Posterior cingulate gyrus (tissue), 11 donors: ENCODE measurements at regions not wholly inside any gene's neighbourhood (a gene's known extent, or its start where the extent isn't known, plus 50 kb on each side); places are given as distances from the start of the nearest gene placed in this dataset.
A peak's percentile ranks its signal among the peaks of the same experiment; 100 is the strongest.
"Not testable (repeated sequence)": the region's sequence is repeated elsewhere in the genome, so short reads cannot be mapped to it uniquely, and the experiment has no call there.

Source experiments
- DNase-seq, 10 donors: peaks; one replicate each; pipeline versions ENCODE4 v3.0.0 to v3.0.0-alpha.2; 2020 to 2021; ENCODE audit warnings: mixed read lengths in 3 of 10
- intact Hi-C: fragments of 100-400 bp; cut with DNase I; formaldehyde crosslinking; loops from one replicate; pipeline ENCODE4 v1.15.1; 2023

GRCh38 chr2:221943076-221943810, 355.6 kb downstream of the PAX3 start:
- intact Hi-C loops = no loop called here
- no peak for DNase-seq

GRCh38 chr2:221931251-221931991, 359.3 kb upstream of the EPHA4 start:
- intact Hi-C loops = no loop called here
- DNase-seq = no peak

- intact Hi-C loops = no loop called here
- no peak for DNase-seq
Observed at GRCh38 chr2:221929259-221929658, 357.2 kb upstream of the EPHA4 start.

GRCh38 chr2:221926327-221926726, 354.2 kb upstream of the EPHA4 start:
- DNase-seq = no peak
- intact Hi-C loops = no loop called here

- no peak for DNase-seq
Observed at GRCh38 chr2:221924576-221924975, 352.5 kb upstream of the EPHA4 start.

GRCh38 chr2:221915926-221916325, 343.8 kb upstream of the EPHA4 start:
- no peak for DNase-seq
- intact Hi-C loops = no loop called here

More at GRCh38 chr2:221924576-221924975, 352.5 kb upstream of the EPHA4 start:
- intact Hi-C loops = no loop called here

GRCh38 chr2:221914334-221914880, 342.3 kb upstream of the EPHA4 start:
- no peak for DNase-seq
- intact Hi-C loops = no loop called here

GRCh38 chr2:221911890-221912289, 339.8 kb upstream of the EPHA4 start:
- intact Hi-C loops = no loop called here
- no peak for DNase-seq

GRCh38 chr2:221911321-221911720, 339.2 kb upstream of the EPHA4 start:
- DNase-seq = no peak
- intact Hi-C loops = no loop called here

GRCh38 chr2:221908518-221908917, 336.4 kb upstream of the EPHA4 start:
- no peak for DNase-seq
- intact Hi-C loops = no loop called here

- intact Hi-C loops = no loop called here
- DNase-seq = no peak
Observed at GRCh38 chr2:221897718-221898117, 325.6 kb upstream of the EPHA4 start.

GRCh38 chr2:221896505-221897151, 324.5 kb upstream of the EPHA4 start:
- DNase-seq = peak in 7 of 10 donors; percentile 15 to 87 (median 26)
- intact Hi-C loops = no loop called here

GRCh38 chr2:221895366-221896121, 323.4 kb upstream of the EPHA4 start:
- intact Hi-C loops = no loop called here
- peak in 8 of 10 donors; percentile 47 to 91 (median 58) for DNase-seq

GRCh38 chr2:221893501-221893900, 321.4 kb upstream of the EPHA4 start:
- intact Hi-C loops = no loop called here
- DNase-seq = no peak

- intact Hi-C loops = not testable (repeated sequence)
- DNase-seq = peak in 2 of 10 donors; percentile 59 to 64
Observed at GRCh38 chr2:221892006-221892405, 319.9 kb upstream of the EPHA4 start.

GRCh38 chr2:221883976-221884375, 311.9 kb upstream of the EPHA4 start:
- DNase-seq = peak in 1 of 10 donors; percentile 26
- intact Hi-C loops = no loop called here

- DNase-seq = no peak
- intact Hi-C loops = no loop called here
Observed at GRCh38 chr2:221876016-221876415, 303.9 kb upstream of the EPHA4 start.

GRCh38 chr2:221874444-221874843, 302.3 kb upstream of the EPHA4 start:
- intact Hi-C loops = no loop called here
- no peak for DNase-seq

GRCh38 chr2:221857719-221858118, 285.6 kb upstream of the EPHA4 start:
- DNase-seq = no peak
- intact Hi-C loops = no loop called here

GRCh38 chr2:221853297-221853696, 281.2 kb upstream of the EPHA4 start:
- intact Hi-C loops = no loop called here
- DNase-seq = no peak
